Hepatocyte (in vitro differentiated cells): ENCODE measurements at regions not wholly inside any gene's neighbourhood (a gene's known extent, or its start where the extent isn't known, plus 50 kb on each side); places are given as distances from the start of the nearest gene placed in this dataset.

ENCODE experiments used
- EZH2 ChIP-seq: fragments of 200-600 bp; sonication (generic); IDR thresholded peaks from 2 replicates; pipeline ENCODE4 v1.6.1; 2016; ENCODE audit warnings: antibody characterized with exemption, mild to moderate bottlenecking, borderline replicate concordance
- TF ChIP-seq, protein P1 (sequence below): fragments of 200-600 bp; sonication (generic); IDR thresholded peaks from 2 replicates; pipeline ENCODE4 v1.5.1; 2016; ENCODE audit warnings: antibody characterized with exemption, mild to moderate bottlenecking; ENCODE audit not compliant: poor library complexity

DNA sequence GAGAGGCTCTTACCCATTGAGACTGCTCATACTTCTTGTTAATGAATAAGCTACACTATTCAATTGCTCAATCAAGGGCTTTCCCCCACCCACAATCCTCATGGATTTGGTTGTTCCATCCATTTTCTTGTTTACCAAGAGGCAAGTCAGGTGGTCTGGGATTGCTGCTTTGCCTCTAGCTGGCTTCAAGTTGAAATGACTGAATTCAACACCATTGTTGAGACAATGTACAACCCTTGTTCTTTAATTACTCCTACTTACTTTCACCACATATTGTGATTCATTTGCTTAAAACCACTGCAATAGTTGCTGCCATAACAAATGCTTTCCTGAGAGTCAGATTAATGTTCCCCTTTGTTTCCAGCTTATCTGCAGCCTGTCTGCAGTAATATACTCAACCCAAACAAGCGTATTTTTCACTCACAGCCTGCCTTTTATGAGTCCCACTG lies 532.2 kb downstream of the RIT2 start:
- TF ChIP-seq, protein P1, sequence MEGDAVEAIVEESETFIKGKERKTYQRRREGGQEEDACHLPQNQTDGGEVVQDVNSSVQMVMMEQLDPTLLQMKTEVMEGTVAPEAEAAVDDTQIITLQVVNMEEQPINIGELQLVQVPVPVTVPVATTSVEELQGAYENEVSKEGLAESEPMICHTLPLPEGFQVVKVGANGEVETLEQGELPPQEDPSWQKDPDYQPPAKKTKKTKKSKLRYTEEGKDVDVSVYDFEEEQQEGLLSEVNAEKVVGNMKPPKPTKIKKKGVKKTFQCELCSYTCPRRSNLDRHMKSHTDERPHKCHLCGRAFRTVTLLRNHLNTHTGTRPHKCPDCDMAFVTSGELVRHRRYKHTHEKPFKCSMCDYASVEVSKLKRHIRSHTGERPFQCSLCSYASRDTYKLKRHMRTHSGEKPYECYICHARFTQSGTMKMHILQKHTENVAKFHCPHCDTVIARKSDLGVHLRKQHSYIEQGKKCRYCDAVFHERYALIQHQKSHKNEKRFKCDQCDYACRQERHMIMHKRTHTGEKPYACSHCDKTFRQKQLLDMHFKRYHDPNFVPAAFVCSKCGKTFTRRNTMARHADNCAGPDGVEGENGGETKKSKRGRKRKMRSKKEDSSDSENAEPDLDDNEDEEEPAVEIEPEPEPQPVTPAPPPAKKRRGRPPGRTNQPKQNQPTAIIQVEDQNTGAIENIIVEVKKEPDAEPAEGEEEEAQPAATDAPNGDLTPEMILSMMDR, result no peak
- TF ChIP-seq EZH2, result no peak
